GM23338 (cell line): ENCODE measurements at regions not wholly inside any gene's neighbourhood (a gene's known extent, or its start where the extent isn't known, plus 50 kb on each side); places are given as distances from the start of the nearest gene placed in this dataset.

Experiments used
- ATAC-seq: fragments of 200-7000 bp; cut with Tn5 transposase; 3 replicates; pipeline ENCODE4 v1.9.1; 2020
- DNase-seq: peaks from one replicate; pipeline ENCODE4 v3.0.0-alpha.2; 2015; ENCODE audit warnings: low spot score
- H2AFZ ChIP-seq: fragments of 200-600 bp; sonication (generic); 2 replicates; pipeline ENCODE4 v1.8.0; 2016; ENCODE audit warnings: antibody characterized with exemption, mild to moderate bottlenecking, moderate library complexity
- H3F3A ChIP-seq: fragments of 200-600 bp; sonication (generic); replicated peaks from 2 replicates; pipeline ENCODE4 v1.8.0; 2017; ENCODE audit warnings: antibody characterized with exemption, mixed run types, low read depth
- H3K27ac ChIP-seq: fragments of 200-600 bp; sonication (generic); 2 replicates; pipeline ENCODE4 v1.6.1; 2016; ENCODE audit warnings: low read depth
- H3K27me3 ChIP-seq: fragments of 200-600 bp; sonication (generic); 2 replicates; pipeline ENCODE4 v1.8.0; 2016; ENCODE audit warnings: mild to moderate bottlenecking, mixed run types, moderate library complexity; ENCODE audit not compliant: insufficient read depth
- H3K36me3 ChIP-seq: fragments of 200-600 bp; sonication (generic); 2 replicates; pipeline ENCODE4 v1.8.0; 2016; ENCODE audit warnings: mild to moderate bottlenecking; ENCODE audit not compliant: insufficient read depth
- H3K4me1 ChIP-seq: fragments of 200-600 bp; sonication (generic); 2 replicates; pipeline ENCODE4 v1.8.0; 2016; ENCODE audit warnings: mild to moderate bottlenecking, moderate library complexity; ENCODE audit not compliant: insufficient read depth
- H3K4me2 ChIP-seq: fragments of 200-600 bp; sonication (generic); 2 replicates; pipeline ENCODE4 v1.7.1; 2017; ENCODE audit warnings: mixed run types
- H3K4me3 ChIP-seq: fragments of 200-600 bp; sonication (generic); 2 replicates; pipeline ENCODE4 v1.6.1; 2016; ENCODE audit warnings: mixed run types
- H3K79me2 ChIP-seq: fragments of 200-600 bp; sonication (generic); replicated peaks from 2 replicates; pipeline ENCODE4 v1.8.0; 2017; ENCODE audit warnings: mild to moderate bottlenecking; ENCODE audit not compliant: insufficient read depth
- H3K9me2 ChIP-seq: fragments of 200-600 bp; sonication (generic); 2 replicates; pipeline ENCODE4 v1.8.0; 2017; ENCODE audit not compliant: insufficient read depth
- H4K20me1 ChIP-seq: fragments of 200-600 bp; sonication (generic); replicated peaks from 2 replicates; pipeline ENCODE4 v1.8.0; 2017; ENCODE audit warnings: mild to moderate bottlenecking; ENCODE audit not compliant: insufficient read depth
- H3K27ac Mint-ChIP-seq: 2 replicates; pipeline ENCODE4 v1.8.0; 2020; ENCODE audit warnings: inconsistent platforms, mild to moderate bottlenecking, moderate library complexity, mixed read lengths
- H3K27me3 Mint-ChIP-seq: 3 replicates; pipeline ENCODE4 v1.8.0; 2022; ENCODE audit warnings: low read depth, mild to moderate bottlenecking, moderate library complexity, mixed read lengths, inconsistent platforms; ENCODE audit not compliant: insufficient read depth, poor library complexity
- H3K36me3 Mint-ChIP-seq: 3 replicates; pipeline ENCODE4 v1.8.0; 2021; ENCODE audit warnings: low read depth, mild to moderate bottlenecking, inconsistent platforms, moderate library complexity, mixed read lengths
- H3K4me1 Mint-ChIP-seq: 3 replicates; pipeline ENCODE4 v1.8.0; 2020; ENCODE audit warnings: mild to moderate bottlenecking, inconsistent platforms, mixed read lengths
- H3K4me3 Mint-ChIP-seq: 3 replicates; pipeline ENCODE4 v1.8.0; 2021; ENCODE audit warnings: moderate library complexity, mild to moderate bottlenecking, inconsistent platforms, mixed read lengths
- H3K9me3 Mint-ChIP-seq: 3 replicates; pipeline ENCODE4 v1.8.0; 2020; ENCODE audit warnings: moderate library complexity, mild to moderate bottlenecking, inconsistent platforms, mixed read lengths
- CREB1 ChIP-seq: fragments of 250-450 bp; sonication (Bioruptor Pico); IDR thresholded peaks from 2 replicates; pipeline ENCODE4 v1.5.0; 2020; ENCODE audit warnings: low read depth, mild to moderate bottlenecking, moderate library complexity
- EZH2 ChIP-seq: fragments of 200-600 bp; sonication (generic); IDR thresholded peaks from one replicate; pipeline ENCODE4 v1.8.0; 2017; ENCODE audit warnings: antibody characterized with exemption, mild to moderate bottlenecking, low read depth; ENCODE audit not compliant: unreplicated experiment
- EZH2phosphoT487 ChIP-seq: fragments of 200-600 bp; sonication (generic); IDR thresholded peaks from one replicate; pipeline ENCODE4 v1.8.1; 2018; ENCODE audit warnings: antibody characterized with exemption; ENCODE audit not compliant: unreplicated experiment
- NANOG ChIP-seq: IDR thresholded peaks from 2 replicates; pipeline ENCODE4 v1.6.1; 2016; ENCODE audit warnings: antibody characterized with exemption, borderline replicate concordance
- POLR2AphosphoS5 ChIP-seq: IDR thresholded peaks from 2 replicates; pipeline ENCODE4 v1.6.1; 2016; ENCODE audit warnings: antibody characterized with exemption, low read depth
- ZNF114 ChIP-seq: fragments of 250-450 bp; sonication (Bioruptor Pico); IDR thresholded peaks from 2 replicates; pipeline ENCODE4 v1.5.0; 2020; ENCODE audit warnings: mild to moderate bottlenecking, moderate library complexity
- ZNF331 ChIP-seq: fragments of 250-450 bp; sonication (Bioruptor Pico); IDR thresholded peaks from 2 replicates; pipeline ENCODE4 v1.5.0; 2020; ENCODE audit warnings: low read depth, mild to moderate bottlenecking, moderate library complexity
- TF ChIP-seq, protein P1 (sequence below): IDR thresholded peaks from one replicate; pipeline ENCODE4 v1.6.1; 2018; ENCODE audit warnings: antibody characterized with exemption; ENCODE audit not compliant: unreplicated experiment
- TF ChIP-seq, protein P2 (sequence below), 2 experiments: fragments of 200-600 bp in 1 of 2; sonication (generic) in 1 of 2; conservative IDR thresholded peaks; 2 replicates each; pipeline versions ENCODE4 v1.5.1 to v1.6.1; 2016 to 2017; ENCODE audit warnings: antibody characterized with exemption in 2 of 2, low read depth in 2 of 2, mild to moderate bottlenecking in 2 of 2, moderate library complexity in 1 of 2
- TF ChIP-seq, protein P3 (sequence below): IDR thresholded peaks from 2 replicates; pipeline ENCODE4 v1.6.1; 2016; ENCODE audit warnings: antibody characterized with exemption

DNA sequence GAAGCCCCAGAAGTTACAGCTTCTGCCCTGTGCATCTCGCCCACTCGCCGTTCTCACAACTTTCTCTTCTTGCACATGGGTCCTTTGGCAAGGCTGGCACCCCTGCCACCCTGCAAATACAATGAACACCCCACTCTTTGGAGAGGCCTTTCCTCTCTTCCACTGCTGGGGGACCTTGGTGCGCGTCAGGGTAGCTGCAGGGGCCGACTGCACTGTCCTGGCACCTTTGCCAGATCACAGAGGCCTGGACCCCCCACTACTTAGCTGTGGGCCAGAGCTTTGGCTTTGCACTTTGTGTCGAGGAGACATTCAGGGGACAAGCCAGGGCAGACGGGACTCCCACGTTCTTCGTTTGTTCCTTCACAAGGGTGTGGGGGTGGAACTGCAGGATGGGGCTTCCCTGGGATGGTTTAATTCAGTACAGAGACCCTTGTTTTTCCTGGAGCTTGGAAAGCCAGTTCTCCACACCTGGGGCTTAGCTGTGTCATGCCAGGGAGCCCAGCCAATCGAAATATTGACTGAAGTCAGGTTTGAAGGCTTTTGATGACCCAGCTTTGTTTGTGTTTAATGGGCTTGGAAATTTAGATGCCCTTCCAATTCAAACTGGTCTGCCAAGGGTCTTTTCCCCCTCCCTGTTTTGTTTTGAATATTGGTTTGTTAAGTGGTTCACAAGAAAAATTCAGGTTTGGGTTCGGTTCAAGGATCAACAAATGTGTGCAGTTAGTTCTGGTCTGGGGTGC, 256.1 kb upstream of the TLE3 start (continued):
- TF ChIP-seq, protein P1, sequence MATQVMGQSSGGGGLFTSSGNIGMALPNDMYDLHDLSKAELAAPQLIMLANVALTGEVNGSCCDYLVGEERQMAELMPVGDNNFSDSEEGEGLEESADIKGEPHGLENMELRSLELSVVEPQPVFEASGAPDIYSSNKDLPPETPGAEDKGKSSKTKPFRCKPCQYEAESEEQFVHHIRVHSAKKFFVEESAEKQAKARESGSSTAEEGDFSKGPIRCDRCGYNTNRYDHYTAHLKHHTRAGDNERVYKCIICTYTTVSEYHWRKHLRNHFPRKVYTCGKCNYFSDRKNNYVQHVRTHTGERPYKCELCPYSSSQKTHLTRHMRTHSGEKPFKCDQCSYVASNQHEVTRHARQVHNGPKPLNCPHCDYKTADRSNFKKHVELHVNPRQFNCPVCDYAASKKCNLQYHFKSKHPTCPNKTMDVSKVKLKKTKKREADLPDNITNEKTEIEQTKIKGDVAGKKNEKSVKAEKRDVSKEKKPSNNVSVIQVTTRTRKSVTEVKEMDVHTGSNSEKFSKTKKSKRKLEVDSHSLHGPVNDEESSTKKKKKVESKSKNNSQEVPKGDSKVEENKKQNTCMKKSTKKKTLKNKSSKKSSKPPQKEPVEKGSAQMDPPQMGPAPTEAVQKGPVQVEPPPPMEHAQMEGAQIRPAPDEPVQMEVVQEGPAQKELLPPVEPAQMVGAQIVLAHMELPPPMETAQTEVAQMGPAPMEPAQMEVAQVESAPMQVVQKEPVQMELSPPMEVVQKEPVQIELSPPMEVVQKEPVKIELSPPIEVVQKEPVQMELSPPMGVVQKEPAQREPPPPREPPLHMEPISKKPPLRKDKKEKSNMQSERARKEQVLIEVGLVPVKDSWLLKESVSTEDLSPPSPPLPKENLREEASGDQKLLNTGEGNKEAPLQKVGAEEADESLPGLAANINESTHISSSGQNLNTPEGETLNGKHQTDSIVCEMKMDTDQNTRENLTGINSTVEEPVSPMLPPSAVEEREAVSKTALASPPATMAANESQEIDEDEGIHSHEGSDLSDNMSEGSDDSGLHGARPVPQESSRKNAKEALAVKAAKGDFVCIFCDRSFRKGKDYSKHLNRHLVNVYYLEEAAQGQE, result no peak
- TF ChIP-seq NANOG (no peak), EZH2phosphoT487 (no peak), ZNF114 (CRISPR knock-in tag) (no peak), ZNF331 (CRISPR knock-in tag) (no peak)
- TF ChIP-seq, protein P2, sequence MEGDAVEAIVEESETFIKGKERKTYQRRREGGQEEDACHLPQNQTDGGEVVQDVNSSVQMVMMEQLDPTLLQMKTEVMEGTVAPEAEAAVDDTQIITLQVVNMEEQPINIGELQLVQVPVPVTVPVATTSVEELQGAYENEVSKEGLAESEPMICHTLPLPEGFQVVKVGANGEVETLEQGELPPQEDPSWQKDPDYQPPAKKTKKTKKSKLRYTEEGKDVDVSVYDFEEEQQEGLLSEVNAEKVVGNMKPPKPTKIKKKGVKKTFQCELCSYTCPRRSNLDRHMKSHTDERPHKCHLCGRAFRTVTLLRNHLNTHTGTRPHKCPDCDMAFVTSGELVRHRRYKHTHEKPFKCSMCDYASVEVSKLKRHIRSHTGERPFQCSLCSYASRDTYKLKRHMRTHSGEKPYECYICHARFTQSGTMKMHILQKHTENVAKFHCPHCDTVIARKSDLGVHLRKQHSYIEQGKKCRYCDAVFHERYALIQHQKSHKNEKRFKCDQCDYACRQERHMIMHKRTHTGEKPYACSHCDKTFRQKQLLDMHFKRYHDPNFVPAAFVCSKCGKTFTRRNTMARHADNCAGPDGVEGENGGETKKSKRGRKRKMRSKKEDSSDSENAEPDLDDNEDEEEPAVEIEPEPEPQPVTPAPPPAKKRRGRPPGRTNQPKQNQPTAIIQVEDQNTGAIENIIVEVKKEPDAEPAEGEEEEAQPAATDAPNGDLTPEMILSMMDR (conservative IDR thresholded peaks at IDR 0.05; ENCODE audit: low read depth in 2 of 2), result no peak

DNA sequence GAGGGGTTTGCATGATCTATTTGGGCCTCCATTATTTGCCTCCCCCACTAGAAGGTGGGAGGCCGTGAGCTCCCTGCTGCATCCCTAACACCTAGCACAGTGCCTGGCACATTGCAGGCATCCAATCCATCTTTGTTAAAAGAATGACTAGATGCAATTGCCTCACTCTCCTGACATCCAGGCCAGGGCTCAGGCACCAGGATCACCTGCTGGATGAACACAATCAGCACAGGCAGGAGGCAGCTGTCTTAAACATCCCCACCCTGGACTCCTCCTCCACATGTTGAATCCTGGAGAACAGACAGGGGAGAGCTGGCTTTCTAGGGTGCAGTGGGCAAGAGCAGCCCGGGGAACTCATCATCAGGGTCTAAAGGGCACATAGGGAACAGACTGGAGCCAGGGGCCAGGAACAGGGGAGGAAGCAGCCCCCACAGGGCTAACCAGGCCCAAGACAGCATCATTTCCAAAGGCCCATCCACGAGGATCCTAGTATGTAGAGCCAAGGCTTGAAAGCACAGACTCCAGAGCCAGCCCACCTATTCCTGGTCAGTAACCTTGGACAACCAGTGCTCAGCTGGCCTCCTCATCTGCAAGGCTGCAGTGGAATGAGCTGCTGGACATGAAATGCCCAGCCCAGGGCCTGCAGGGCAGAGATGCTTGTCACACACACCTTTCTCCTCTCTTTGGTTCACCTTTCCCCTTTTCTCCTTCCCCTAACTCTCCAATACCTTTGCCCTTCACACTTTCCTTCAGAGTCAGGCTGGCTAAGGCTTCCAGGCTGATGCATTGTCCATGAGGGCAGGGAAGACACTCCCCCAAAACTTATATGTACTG, 254.4 kb upstream of the TLE3 start:
- Histone ChIP-seq H3K36me3 (no peaks in the 10 kb centered on the region), H3K79me2 (no peaks in the 10 kb centered on the region), H2AFZ (no peak overlapping the region), H3K27ac (no peak overlapping the region), H4K20me1 (no peaks in the 10 kb centered on the region), H3K4me3 (no peak overlapping the region), H3F3A (no peaks in the 10 kb centered on the region), H3K4me1 (no peaks in the 10 kb centered on the region), H3K4me2 (no peak overlapping the region), H3K9me2 (no peaks in the 10 kb centered on the region), H3K27me3 (no peaks in the 10 kb centered on the region)
- DNase-seq (no peak), ATAC-seq (no peak)
- Mint-ChIP-seq H3K27me3 (peaks cover 10% of the 10 kb centered on the region), H3K4me1 (peaks cover 10% of the 10 kb centered on the region; the same call in 2 of the 3 replicates), H3K36me3 (no peaks in the 10 kb centered on the region), H3K9me3 (no peaks in the 10 kb centered on the region), H3K27ac (no peak overlapping the region), H3K4me3 (no peak overlapping the region)
- TF ChIP-seq EZH2 (no peak), ZNF114 (CRISPR knock-in tag) (no peak), CREB1 (CRISPR knock-in tag) (no peak), ZNF331 (CRISPR knock-in tag) (no peak), EZH2phosphoT487 (no peak), POLR2AphosphoS5 (no peak), NANOG (no peak)
- TF ChIP-seq, protein P3, sequence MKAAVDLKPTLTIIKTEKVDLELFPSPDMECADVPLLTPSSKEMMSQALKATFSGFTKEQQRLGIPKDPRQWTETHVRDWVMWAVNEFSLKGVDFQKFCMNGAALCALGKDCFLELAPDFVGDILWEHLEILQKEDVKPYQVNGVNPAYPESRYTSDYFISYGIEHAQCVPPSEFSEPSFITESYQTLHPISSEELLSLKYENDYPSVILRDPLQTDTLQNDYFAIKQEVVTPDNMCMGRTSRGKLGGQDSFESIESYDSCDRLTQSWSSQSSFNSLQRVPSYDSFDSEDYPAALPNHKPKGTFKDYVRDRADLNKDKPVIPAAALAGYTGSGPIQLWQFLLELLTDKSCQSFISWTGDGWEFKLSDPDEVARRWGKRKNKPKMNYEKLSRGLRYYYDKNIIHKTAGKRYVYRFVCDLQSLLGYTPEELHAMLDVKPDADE, result no peak
- TF ChIP-seq, protein P1, result no peak
